GM18520 (cell line): ENCODE measurements at regions not wholly inside any gene's neighbourhood (a gene's known extent, or its start where the extent isn't known, plus 50 kb on each side); places are given as distances from the start of the nearest gene placed in this dataset.
A peak's percentile ranks its signal among the peaks of the same experiment; 100 is the strongest.

Experiments
- ATAC-seq: cut with Tn5 transposase; IDR thresholded peaks from one replicate; pipeline ENCODE4 v1.9.1; 2021; ENCODE audit not compliant: unreplicated experiment

DNA sequence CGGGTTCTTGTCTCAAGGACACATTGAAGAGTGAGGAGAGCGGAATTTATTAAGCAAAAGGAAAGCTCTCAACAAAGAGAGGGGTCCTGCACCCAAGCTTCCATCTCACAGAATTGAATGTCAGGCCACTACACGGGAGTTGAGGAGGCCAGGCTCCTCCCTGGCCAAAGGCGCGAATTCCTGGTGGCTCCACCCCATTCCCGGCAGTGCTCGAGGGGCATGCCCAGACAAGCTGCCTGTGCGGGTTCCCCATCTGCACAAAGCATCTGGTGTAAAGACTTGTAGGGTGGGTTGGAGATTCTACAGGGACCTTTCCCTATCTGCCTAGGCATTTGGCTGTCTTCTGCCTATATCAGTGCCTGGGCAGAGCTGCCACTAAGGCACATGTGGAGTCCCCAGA lies 648.5 kb upstream of the PKN2 start:
- no peak for ATAC-seq

DNA sequence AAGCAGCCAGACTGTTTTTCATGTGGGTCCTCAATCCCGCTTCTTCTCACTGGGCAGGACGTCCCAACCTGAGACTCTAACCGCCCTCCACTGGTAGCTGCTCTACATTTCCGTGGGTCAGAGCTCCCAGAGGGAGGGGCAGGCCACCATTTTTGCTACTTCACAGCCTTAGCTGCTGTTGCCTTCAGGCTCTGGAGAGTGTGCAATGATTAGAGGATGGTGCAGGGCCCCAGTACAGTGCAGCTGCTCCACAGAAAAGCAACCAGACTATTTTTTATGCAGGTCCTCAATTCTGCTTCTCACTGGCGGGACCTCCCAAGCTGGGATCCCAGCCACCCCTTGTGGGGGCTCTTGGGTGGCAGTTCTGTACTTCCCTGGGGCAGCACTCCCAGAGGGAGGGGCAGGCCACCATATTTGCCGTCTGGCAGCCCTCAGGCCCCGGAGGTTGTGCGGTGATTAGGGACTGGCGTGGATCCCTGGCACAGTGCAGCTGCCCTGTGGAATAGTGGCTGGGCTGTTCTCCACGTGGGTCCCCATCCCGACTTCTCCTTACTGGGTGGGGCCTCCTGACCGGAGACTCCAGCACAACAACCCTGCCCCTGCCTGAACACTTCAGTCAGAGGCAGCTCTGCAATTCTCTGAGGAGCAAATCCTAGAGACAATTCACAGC lies 647.6 kb upstream of the PKN2 start:
- no peak for ATAC-seq

DNA sequence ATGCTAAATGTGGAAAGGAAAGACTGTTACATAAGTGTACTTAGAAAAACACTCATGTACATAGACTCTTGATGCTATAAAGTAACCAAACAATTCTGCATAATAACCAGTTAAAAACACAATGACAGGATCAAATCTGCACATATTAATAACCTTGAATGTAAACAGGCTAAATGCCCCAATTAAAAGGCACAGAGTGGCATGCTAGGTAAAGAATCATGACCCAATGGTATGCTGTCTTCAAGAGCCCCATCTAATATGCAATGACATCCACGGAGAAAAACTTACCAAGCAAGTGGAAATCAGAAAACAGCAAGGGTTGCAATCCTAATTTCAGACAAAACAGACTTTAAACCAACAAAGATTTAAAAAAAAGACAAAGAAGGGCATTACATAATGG lies 644.8 kb upstream of the PKN2 start:
- no peak for ATAC-seq

DNA sequence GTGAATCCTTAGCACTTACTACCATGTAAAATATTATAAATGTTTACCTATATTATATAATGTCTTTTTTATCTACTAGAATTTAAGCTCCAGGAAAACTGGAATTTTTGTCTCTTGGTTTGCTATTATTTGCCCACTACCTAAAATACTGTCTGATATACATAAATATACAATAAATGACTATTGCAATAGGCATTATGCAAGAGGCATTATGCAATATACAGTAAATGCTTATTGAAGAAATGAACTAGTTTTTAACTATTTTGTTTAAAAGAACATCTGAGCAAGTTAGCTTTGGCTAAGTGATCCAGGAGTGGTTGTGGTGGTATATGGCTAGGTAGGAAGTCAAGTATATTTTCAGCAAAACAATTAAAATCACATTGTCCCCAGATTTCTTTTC lies 640.2 kb upstream of the PKN2 start:
- no peak for ATAC-seq

DNA sequence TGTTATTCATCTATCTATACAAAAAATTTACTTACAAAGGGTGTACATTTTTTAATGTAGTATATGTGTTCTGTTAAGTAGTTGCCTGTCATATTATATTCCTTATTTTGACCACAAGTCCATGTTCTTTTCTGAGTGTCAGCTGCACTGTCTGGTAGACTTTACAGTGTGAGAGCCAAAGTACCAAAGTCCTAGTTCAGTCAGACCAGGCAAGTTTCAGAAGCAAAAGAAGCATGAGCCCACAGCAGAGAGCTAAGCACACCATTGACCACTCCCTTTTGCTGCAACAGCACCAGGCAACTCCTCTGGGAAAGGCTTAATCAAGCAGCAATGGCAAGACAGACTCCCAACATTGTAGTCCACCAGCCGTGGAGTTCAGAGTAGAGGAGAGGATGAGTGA lies 631.9 kb upstream of the PKN2 start:
- no peak for ATAC-seq

DNA sequence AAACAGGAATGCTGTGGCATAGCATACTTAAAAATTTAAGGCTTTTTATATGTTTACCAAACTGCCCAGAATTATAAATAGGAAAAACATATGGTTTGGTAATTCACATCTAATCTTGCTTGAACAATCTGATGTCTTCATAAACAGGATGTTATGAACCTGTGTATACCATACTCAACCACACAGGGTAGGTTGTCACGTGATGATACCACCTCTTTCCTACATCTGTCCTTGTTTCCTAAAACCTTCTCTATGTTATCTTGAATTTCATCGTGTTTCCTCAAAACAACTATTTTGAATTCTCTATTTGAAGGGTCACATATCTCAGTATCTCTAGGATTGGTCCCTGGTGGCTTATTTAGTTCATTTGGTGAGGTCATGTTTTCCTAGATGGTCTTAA lies 631.0 kb upstream of the PKN2 start:
- ATAC-seq = no peak

DNA sequence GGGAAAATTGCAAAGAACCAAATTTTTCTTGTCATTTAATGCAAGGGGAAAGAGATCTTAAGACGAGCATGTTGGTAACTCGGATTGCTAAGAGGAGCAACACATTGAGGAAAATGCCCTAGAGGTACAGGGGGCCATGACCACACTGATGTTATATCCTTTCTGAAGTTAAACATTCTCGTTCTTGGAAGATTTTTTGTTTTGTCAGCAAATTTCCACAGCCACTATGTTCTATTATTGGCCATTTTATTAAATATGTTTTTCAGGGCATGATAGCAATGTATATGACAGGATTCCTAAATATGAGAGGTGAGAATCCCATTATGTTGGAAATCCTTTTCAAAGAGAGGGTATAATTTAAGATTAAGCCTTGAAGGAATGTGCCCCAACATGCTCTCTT lies 627.2 kb upstream of the PKN2 start:
- ATAC-seq = no peak

DNA sequence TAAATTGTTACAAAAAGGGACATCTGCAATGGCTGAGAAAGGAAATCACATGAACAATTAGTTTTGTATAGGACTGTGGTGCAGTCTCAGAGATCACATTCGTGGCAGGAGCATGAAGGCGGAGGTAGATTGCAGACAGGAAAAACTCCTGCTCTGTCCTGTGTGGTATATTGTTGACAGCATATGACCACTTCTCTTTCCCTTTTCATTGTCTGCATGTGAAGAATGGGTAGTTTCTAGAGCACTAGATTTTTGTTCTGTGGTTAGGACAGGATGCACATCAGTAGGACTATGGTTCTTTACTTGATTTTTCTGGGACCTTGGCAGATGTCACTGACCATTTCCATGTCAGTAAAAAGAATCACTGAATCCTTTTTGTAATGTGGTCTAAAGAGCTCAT lies 625.9 kb upstream of the PKN2 start:
- ATAC-seq = no peak

DNA sequence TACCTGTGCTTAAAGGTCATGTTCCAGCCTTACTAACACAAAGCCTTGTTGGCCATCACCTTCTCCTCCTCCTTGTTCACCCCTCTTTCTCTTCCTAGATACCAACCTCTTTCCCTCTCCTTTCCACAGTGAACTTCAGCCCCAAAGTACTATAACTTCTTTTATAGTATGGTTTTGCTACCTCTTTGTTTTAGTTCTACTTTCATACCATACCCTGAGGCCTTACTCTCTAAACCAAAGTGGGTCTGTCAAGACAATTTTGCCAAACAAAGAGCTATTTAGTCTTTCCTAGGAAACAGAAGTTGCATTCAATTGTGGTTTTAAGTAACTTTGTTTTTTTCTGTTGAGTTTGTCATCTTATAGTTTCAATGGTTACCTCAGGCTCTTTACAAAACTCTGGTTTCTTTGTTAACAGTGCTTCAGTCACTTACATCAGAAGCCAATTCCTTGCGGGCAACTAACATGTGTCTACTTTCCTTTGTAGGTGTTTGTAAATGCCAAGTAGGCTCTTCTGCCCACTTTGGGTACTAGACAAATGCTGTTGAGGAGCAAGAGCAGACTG lies 623.9 kb upstream of the PKN2 start:
- no peak for ATAC-seq

DNA sequence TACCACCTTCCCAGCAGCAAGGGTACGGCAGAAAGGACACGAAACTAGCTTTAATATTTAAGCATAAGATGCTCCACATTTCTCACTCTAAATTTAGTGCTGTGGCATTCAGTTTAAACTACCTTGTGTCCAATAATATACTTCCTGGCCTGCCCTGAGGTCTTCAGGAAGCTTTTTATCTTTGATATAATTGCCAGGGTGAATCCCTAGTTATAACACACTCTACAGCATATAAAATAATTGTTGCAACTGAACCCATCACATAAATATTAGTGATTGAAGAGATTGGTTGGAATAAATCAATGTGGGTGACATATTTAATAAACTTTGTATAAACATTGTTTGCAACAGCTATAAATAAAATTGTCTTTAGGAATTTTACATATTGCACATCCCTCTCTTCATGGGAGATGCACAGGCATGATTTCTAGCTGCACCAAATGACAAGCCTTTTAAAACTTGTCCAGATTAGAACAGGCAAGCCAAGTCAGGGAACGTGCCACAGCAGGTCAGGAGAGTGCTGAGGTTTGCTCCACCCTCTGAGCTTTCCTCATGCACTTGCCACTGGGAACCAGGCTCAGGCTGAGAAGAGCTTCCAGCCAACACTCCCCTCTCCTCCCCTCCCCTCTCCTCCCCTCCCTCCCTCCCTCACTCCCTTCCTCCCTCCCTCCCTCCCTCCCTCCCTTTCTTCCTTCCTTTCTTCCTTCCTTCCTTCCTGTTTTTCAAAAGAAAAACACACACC lies 623.2 kb upstream of the PKN2 start:
- ATAC-seq = no peak

DNA sequence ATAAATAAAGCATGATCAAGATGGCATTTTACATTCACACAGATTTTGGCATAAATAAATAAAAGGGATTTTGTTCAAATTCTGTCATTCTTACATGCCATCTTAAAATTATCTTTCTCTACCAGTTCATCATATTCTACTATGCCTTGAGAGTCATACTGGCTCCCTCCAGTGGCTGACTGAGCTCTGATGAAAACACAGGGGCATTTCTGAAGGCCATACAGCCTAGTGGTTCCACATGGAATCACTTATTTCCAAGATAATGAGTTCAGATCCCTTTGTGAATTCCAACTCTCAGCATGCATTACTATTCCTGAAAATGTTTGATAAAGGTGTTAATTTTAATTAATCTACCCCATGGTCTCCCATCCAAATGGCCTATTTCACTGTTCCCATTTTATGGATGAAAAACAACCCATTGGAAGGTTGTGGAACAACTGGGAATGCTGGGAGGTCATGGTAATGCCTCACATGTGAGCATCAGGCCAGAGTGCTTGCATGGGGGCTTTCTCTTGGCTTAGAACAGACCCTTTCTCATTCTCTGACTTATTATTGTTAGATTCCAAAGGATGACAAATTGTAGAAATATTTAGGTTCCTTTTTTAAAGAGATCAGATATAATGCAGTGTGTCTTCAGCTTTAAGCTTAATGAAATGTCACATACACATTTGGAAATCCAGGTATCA lies 622.4 kb upstream of the PKN2 start:
- ATAC-seq = peak; percentile 39

DNA sequence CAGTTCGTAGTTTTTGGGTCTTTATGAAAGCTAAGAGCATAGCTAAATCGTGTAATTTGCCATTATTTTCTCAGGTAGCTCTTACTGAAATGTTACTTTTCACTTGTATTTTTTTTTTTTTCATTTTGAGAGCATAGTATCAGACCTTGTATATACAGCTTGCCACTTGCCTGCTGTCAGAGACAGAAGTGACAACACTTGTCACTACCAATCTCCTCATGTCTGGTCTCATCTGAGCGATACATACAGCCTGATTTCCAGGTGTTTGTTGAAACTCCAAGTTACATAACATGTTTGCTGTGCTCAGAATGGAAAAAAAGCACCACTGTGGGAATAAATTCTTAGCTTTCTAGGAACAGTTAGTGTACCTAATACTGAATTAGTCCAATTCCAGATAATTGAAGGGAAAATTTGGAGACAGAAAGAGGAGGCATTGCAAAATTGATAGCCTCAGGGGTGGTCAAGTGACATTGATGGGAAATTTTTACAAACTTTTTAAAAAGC lies 621.4 kb upstream of the PKN2 start:
- ATAC-seq = no peak

DNA sequence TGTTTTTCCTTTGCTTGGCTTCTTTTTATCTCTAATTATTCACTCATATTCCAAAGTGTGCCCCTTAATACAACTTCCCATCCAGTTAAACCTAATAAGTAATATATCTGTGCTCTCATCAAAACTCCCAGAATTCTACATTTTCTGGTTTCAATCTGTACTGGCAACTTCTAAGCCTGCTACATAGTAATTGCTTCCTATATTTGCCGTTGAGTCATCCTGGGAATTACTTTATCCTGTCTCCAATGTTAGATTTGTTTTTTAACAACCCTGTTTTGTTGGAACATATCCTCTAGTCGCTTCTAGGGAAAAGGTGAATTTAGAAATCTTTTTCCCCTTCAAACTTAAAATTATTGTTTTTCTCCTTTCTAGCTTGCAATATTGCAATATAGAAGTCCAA lies 620.5 kb upstream of the PKN2 start:
- no peak for ATAC-seq

DNA sequence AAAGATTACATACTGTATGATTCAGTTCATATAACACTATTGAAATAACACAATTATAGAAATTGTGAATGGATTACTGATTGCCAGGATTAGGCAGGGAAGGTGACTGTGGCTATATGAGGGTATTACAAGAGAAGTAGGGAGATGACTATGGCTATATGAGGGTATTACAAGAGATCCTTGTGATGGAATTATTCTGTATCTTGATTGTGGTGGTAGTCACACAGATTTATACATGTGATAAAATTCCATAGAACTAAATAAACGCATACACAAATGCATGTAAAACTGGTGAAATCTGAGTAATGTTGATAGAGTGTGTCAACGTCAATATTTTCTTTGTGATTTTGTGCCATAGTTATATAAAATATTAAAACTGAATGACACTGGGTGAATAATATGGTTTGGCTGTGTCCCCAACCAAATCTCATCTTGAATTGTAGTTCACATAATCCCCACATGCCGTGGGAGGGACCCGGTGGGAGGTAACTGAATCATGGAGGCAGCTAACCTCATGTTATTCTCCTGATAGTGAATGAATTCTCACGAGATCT lies 615.6 kb upstream of the PKN2 start:
- ATAC-seq = no peak

DNA sequence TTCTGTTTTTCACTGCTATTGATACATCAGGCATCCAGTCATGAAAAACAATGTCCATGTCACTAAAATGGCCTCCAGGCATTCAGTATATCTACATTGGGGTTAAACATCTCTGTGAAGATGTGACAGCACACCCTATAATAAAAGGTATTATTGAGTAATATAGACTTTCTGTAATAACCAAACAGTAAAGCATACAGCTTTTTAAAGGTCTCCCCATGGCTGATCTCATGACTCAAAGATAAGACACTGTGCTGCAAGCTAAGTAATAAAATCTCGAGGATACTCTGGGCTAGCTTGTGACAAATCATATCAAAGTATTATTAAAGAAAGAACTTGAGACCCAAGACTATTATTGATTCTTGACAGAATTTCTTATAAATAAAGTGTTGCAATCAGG lies 613.1 kb upstream of the PKN2 start:
- no peak for ATAC-seq

DNA sequence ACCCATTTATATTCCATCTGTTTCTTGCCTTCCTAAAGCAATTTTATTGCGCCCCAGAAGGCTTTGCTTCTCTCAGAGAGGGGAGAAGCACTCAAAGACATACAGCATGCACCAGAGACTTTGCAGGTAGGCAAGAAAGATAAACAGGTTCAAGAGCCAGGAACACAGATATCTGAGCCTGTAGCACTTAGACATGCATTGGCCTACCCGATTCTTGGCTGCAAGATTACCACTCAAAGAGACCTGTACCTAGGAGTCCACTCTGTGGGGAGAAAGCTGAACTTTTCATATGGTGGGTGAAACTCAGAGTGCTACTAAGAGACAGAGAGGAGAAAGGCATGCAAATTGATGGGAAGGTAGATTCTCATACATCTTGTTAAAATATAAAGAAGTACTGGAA lies 609.4 kb upstream of the PKN2 start:
- ATAC-seq = no peak

DNA sequence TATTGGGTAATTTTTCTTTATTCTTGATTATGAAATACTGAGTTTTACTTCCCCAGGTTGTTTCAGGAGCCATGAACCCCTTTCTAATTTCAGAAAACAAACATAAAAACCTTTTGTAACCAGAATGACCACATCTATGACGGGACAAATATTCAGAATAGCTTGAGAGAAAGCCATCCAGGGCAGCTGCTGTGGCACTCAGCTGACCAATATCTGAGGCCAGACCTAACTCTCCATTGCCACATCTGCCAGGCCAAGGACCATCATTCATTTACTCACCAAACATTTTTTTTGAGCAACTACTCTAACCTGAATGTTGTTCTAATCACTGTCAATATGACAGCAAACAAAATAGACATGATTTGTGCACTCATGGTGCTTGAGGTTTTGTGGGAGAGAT lies 608.3 kb upstream of the PKN2 start:
- ATAC-seq = no peak

DNA sequence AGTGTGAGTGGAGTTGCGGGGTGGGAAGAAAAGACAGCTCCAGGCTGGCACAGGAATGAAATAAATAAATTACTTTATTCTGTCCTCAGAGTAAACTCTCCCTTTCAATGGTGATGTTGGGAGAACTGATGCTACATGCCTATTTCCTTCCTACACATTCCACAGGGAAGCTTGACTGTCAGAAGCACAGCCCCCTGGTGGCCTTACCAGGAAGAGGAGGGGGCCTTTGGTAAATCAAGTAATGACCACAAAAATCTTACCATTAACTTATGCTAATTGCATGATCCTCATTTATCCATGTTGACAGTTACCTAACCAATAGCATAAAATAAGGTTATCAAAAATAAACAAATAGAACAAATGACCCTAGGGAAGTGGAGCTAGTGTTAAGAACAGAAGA lies 605.0 kb upstream of the PKN2 start:
- ATAC-seq = no peak

DNA sequence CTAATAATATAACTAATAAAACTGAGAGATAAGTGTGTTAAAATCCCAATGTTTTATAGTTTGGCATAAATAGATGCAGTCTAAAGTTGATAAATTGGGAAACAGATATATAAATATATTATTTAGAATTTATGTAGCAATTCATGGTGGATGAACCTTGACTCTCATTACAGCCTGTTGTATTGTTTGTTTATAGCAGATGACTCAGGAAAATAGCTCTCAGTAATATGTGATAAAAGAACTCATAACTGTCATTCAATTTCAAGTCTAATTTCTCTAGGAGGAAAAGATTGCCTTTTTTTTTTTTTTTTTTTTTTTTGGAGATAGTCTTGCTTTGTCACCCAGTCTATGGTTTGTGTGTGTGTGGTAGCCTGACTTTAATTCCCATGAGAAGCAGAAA lies 603.2 kb upstream of the PKN2 start:
- no peak for ATAC-seq

DNA sequence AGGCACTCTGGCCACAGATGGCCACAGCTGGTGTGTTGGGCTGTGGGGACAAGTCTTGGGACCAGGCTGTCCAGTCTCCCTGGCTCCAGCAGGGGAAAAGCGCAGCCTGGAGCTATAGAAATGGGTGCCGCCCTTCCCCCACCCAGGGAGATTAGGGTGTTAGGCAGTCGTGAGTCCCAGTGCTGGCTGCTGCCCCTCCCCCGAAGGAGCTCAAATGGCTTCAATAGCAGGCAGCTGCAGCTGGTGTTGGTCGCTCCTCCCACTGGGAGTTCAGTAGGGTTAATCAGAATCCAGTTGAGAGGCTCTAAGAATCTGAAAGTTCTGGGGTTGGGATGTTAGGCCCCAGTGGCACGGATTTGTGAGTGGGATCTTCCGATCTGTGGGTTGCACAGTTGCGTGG lies 595.6 kb upstream of the PKN2 start:
- no peak for ATAC-seq

DNA sequence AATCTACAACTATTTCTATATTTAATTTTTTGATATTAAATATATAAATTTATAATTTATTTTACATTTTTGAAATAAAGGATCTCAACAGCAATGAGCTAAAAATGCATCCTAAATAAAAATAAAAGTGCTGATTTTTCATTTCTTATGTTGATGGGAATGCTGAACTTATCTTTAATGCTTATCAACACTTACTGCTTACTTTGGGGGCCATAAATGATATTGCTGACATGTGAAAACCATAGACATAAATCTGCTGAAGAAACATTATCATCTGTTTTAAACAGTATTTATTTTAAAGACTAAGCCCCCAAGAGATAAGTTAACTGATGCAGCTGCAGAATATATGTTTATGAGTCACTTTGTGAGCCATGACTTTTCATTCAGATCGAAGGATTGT lies 594.1 kb upstream of the PKN2 start:
- no peak for ATAC-seq

DNA sequence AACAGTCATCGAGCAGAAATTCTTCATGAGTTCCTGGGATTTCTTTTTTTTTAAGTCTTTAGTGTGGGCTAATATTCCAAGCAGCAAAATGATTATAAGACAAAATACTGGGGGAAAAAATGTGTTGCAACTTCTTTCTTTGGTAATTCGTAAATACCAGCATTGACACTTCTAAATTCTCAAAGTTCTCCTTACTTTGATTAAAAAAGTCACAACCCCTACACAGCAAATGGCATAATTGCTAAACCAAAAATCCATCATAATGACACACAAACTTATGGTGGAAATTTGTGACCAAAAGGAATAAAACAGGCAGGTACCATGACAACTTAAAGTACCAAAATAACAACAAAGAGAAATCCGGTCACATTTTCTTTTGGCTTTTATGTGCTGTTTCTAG lies 585.2 kb upstream of the PKN2 start:
- no peak for ATAC-seq
